GM23338 (cell line): ENCODE measurements at regions not wholly inside any gene's neighbourhood (a gene's known extent, or its start where the extent isn't known, plus 50 kb on each side); places are given as distances from the start of the nearest gene placed in this dataset.

Experiments
- ATAC-seq: fragments of 200-7000 bp; cut with Tn5 transposase; 3 replicates; pipeline ENCODE4 v1.9.1; 2020
- DNase-seq: peaks from one replicate; pipeline ENCODE4 v3.0.0-alpha.2; 2015; ENCODE audit warnings: low spot score
- H2AFZ ChIP-seq: fragments of 200-600 bp; sonication (generic); 2 replicates; pipeline ENCODE4 v1.8.0; 2016; ENCODE audit warnings: antibody characterized with exemption, mild to moderate bottlenecking, moderate library complexity
- H3F3A ChIP-seq: fragments of 200-600 bp; sonication (generic); replicated peaks from 2 replicates; pipeline ENCODE4 v1.8.0; 2017; ENCODE audit warnings: antibody characterized with exemption, mixed run types, low read depth
- H3K27ac ChIP-seq: fragments of 200-600 bp; sonication (generic); 2 replicates; pipeline ENCODE4 v1.6.1; 2016; ENCODE audit warnings: low read depth
- H3K27me3 ChIP-seq: fragments of 200-600 bp; sonication (generic); 2 replicates; pipeline ENCODE4 v1.8.0; 2016; ENCODE audit warnings: mild to moderate bottlenecking, mixed run types, moderate library complexity; ENCODE audit not compliant: insufficient read depth
- H3K36me3 ChIP-seq: fragments of 200-600 bp; sonication (generic); 2 replicates; pipeline ENCODE4 v1.8.0; 2016; ENCODE audit warnings: mild to moderate bottlenecking; ENCODE audit not compliant: insufficient read depth
- H3K4me1 ChIP-seq: fragments of 200-600 bp; sonication (generic); 2 replicates; pipeline ENCODE4 v1.8.0; 2016; ENCODE audit warnings: mild to moderate bottlenecking, moderate library complexity; ENCODE audit not compliant: insufficient read depth
- H3K4me2 ChIP-seq: fragments of 200-600 bp; sonication (generic); 2 replicates; pipeline ENCODE4 v1.7.1; 2017; ENCODE audit warnings: mixed run types
- H3K4me3 ChIP-seq: fragments of 200-600 bp; sonication (generic); 2 replicates; pipeline ENCODE4 v1.6.1; 2016; ENCODE audit warnings: mixed run types
- H3K79me2 ChIP-seq: fragments of 200-600 bp; sonication (generic); replicated peaks from 2 replicates; pipeline ENCODE4 v1.8.0; 2017; ENCODE audit warnings: mild to moderate bottlenecking; ENCODE audit not compliant: insufficient read depth
- H3K9me2 ChIP-seq: fragments of 200-600 bp; sonication (generic); 2 replicates; pipeline ENCODE4 v1.8.0; 2017; ENCODE audit not compliant: insufficient read depth
- H4K20me1 ChIP-seq: fragments of 200-600 bp; sonication (generic); replicated peaks from 2 replicates; pipeline ENCODE4 v1.8.0; 2017; ENCODE audit warnings: mild to moderate bottlenecking; ENCODE audit not compliant: insufficient read depth
- H3K27ac Mint-ChIP-seq: 2 replicates; pipeline ENCODE4 v1.8.0; 2020; ENCODE audit warnings: inconsistent platforms, mild to moderate bottlenecking, moderate library complexity, mixed read lengths
- H3K27me3 Mint-ChIP-seq: 3 replicates; pipeline ENCODE4 v1.8.0; 2022; ENCODE audit warnings: low read depth, mild to moderate bottlenecking, moderate library complexity, mixed read lengths, inconsistent platforms; ENCODE audit not compliant: insufficient read depth, poor library complexity
- H3K36me3 Mint-ChIP-seq: 3 replicates; pipeline ENCODE4 v1.8.0; 2021; ENCODE audit warnings: low read depth, mild to moderate bottlenecking, inconsistent platforms, moderate library complexity, mixed read lengths
- H3K4me1 Mint-ChIP-seq: 3 replicates; pipeline ENCODE4 v1.8.0; 2020; ENCODE audit warnings: mild to moderate bottlenecking, inconsistent platforms, mixed read lengths
- H3K4me3 Mint-ChIP-seq: 3 replicates; pipeline ENCODE4 v1.8.0; 2021; ENCODE audit warnings: moderate library complexity, mild to moderate bottlenecking, inconsistent platforms, mixed read lengths
- H3K9me3 Mint-ChIP-seq: 3 replicates; pipeline ENCODE4 v1.8.0; 2020; ENCODE audit warnings: moderate library complexity, mild to moderate bottlenecking, inconsistent platforms, mixed read lengths
- CREB1 ChIP-seq: fragments of 250-450 bp; sonication (Bioruptor Pico); IDR thresholded peaks from 2 replicates; pipeline ENCODE4 v1.5.0; 2020; ENCODE audit warnings: low read depth, mild to moderate bottlenecking, moderate library complexity
- EZH2 ChIP-seq: fragments of 200-600 bp; sonication (generic); IDR thresholded peaks from one replicate; pipeline ENCODE4 v1.8.0; 2017; ENCODE audit warnings: antibody characterized with exemption, mild to moderate bottlenecking, low read depth; ENCODE audit not compliant: unreplicated experiment
- EZH2phosphoT487 ChIP-seq: fragments of 200-600 bp; sonication (generic); IDR thresholded peaks from one replicate; pipeline ENCODE4 v1.8.1; 2018; ENCODE audit warnings: antibody characterized with exemption; ENCODE audit not compliant: unreplicated experiment
- JUNB ChIP-seq: IDR thresholded peaks from one replicate; pipeline ENCODE4 v1.6.1; 2016; ENCODE audit warnings: antibody characterized with exemption; ENCODE audit not compliant: unreplicated experiment
- POLR2AphosphoS5 ChIP-seq: IDR thresholded peaks from 2 replicates; pipeline ENCODE4 v1.6.1; 2016; ENCODE audit warnings: antibody characterized with exemption, low read depth
- STAT1 ChIP-seq: IDR thresholded peaks from one replicate; pipeline ENCODE4 v1.6.1; 2016; ENCODE audit warnings: antibody characterized with exemption; ENCODE audit not compliant: unreplicated experiment
- ZNF114 ChIP-seq: fragments of 250-450 bp; sonication (Bioruptor Pico); IDR thresholded peaks from 2 replicates; pipeline ENCODE4 v1.5.0; 2020; ENCODE audit warnings: mild to moderate bottlenecking, moderate library complexity
- ZNF331 ChIP-seq: fragments of 250-450 bp; sonication (Bioruptor Pico); IDR thresholded peaks from 2 replicates; pipeline ENCODE4 v1.5.0; 2020; ENCODE audit warnings: low read depth, mild to moderate bottlenecking, moderate library complexity
- TF ChIP-seq, protein P1 (sequence below): IDR thresholded peaks from 2 replicates; pipeline ENCODE4 v1.6.1; 2016; ENCODE audit warnings: antibody characterized with exemption
- TF ChIP-seq, protein P2 (sequence below): fragments of 250-450 bp; sonication (Bioruptor Pico); IDR thresholded peaks from 2 replicates; pipeline ENCODE4 v1.5.0; 2020; ENCODE audit warnings: mild to moderate bottlenecking, moderate library complexity
- TF ChIP-seq, protein P3 (sequence below): IDR thresholded peaks from one replicate; pipeline ENCODE4 v1.6.1; 2018; ENCODE audit warnings: antibody characterized with exemption; ENCODE audit not compliant: unreplicated experiment

DNA sequence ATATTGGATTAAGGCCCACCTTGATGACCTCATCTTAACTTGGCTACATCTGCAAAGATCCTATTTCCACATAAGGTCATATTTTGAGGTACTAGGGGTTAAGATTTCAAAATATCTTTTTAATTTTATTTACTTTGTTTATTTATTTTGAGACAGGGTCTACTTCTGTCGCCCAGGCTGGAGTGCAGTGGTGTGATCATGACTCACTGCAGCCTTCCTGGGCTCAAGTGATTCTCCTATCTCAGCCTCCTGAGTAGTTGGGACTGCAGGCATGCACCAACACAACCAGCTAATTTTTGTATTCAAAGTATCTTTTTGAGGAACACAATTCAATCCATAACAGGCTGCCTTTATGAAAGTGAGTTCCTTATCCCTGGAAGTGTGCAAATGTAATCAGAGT lies 212.3 kb downstream of the PALM2AKAP2 start:
- Histone ChIP-seq H3K9me2 (peaks cover 11% of the 10 kb centered on the region; the same call in 1 of the 2 replicates), H3K4me2 (no peak overlapping the region), H3K4me1 (peaks cover 3% of the 10 kb centered on the region; the same call in 1 of the 2 replicates), H3K27me3 (no peaks in the 10 kb centered on the region), H3K4me3 (no peak overlapping the region), H2AFZ (no peak overlapping the region), H3K79me2 (no peaks in the 10 kb centered on the region), H3K36me3 (no peaks in the 10 kb centered on the region), H3K27ac (no peak overlapping the region), H4K20me1 (no peaks in the 10 kb centered on the region), H3F3A (no peaks in the 10 kb centered on the region)
- TF ChIP-seq POLR2AphosphoS5 = no peak
- no peak for TF ChIP-seq EZH2phosphoT487
- TF ChIP-seq CREB1 (CRISPR knock-in tag) = no peak
- no peak for TF ChIP-seq STAT1
- TF ChIP-seq ZNF331 (CRISPR knock-in tag) = no peak
- no peak for TF ChIP-seq ZNF114 (CRISPR knock-in tag)
- no peak for TF ChIP-seq EZH2
- ATAC-seq (no peak), DNase-seq (no peak)
- Mint-ChIP-seq H3K9me3 (peaks cover 9% of the 10 kb centered on the region), H3K27me3 (peaks cover 3% of the 10 kb centered on the region), H3K27ac (no peak overlapping the region), H3K4me3 (no peak overlapping the region), H3K36me3 (peaks cover 22% of the 10 kb centered on the region), H3K4me1 (peaks cover 6% of the 10 kb centered on the region; the same call in 2 of the 3 replicates)

DNA sequence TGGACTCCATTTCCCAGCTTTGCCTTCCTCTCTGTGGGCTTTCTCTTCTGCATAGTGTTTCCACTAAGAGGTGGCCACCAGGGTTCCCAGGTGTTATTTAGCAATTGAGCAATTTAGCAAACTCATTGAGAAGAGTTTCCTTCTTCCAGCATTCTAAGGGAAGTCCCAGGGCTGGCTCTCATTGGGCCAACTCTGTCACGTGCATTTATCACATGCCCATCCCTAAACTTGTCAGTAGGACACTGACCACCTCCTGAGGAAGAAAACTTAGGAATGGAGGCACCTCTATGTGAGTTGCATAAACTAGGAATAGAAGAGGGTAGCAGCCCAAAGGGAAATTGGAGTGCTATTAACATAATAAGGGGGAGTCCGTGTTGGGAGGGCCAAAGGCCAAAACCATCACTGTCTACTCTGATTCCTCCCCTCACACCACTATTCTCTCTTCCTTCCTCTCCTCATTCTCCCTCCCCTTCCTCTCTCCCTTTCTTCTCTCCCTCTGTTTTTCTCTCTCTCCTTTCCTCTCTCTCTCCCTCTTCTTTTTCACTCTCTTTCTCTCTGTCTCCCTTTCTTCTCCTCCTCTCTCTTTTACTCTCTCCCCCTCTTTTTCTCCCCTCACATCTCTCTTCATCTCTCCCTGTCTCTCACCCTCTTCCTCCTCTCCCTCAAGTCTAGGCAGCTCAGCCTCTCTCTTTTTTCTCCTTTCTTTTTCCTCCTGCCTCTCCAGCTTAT lies 213.4 kb downstream of the PALM2AKAP2 start:
- H3K4me3 ChIP-seq = no peak overlapping the region
- H3K27me3 Mint-ChIP-seq = peaks cover 3% of the 10 kb centered on the region
- no peaks in the 10 kb centered on the region for H3K79me2 ChIP-seq
- no peaks in the 10 kb centered on the region for H3K27me3 ChIP-seq
- TF ChIP-seq, protein P1, sequence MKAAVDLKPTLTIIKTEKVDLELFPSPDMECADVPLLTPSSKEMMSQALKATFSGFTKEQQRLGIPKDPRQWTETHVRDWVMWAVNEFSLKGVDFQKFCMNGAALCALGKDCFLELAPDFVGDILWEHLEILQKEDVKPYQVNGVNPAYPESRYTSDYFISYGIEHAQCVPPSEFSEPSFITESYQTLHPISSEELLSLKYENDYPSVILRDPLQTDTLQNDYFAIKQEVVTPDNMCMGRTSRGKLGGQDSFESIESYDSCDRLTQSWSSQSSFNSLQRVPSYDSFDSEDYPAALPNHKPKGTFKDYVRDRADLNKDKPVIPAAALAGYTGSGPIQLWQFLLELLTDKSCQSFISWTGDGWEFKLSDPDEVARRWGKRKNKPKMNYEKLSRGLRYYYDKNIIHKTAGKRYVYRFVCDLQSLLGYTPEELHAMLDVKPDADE = no peak
- no peak for TF ChIP-seq ZNF114 (CRISPR knock-in tag)
- TF ChIP-seq, protein P2, sequence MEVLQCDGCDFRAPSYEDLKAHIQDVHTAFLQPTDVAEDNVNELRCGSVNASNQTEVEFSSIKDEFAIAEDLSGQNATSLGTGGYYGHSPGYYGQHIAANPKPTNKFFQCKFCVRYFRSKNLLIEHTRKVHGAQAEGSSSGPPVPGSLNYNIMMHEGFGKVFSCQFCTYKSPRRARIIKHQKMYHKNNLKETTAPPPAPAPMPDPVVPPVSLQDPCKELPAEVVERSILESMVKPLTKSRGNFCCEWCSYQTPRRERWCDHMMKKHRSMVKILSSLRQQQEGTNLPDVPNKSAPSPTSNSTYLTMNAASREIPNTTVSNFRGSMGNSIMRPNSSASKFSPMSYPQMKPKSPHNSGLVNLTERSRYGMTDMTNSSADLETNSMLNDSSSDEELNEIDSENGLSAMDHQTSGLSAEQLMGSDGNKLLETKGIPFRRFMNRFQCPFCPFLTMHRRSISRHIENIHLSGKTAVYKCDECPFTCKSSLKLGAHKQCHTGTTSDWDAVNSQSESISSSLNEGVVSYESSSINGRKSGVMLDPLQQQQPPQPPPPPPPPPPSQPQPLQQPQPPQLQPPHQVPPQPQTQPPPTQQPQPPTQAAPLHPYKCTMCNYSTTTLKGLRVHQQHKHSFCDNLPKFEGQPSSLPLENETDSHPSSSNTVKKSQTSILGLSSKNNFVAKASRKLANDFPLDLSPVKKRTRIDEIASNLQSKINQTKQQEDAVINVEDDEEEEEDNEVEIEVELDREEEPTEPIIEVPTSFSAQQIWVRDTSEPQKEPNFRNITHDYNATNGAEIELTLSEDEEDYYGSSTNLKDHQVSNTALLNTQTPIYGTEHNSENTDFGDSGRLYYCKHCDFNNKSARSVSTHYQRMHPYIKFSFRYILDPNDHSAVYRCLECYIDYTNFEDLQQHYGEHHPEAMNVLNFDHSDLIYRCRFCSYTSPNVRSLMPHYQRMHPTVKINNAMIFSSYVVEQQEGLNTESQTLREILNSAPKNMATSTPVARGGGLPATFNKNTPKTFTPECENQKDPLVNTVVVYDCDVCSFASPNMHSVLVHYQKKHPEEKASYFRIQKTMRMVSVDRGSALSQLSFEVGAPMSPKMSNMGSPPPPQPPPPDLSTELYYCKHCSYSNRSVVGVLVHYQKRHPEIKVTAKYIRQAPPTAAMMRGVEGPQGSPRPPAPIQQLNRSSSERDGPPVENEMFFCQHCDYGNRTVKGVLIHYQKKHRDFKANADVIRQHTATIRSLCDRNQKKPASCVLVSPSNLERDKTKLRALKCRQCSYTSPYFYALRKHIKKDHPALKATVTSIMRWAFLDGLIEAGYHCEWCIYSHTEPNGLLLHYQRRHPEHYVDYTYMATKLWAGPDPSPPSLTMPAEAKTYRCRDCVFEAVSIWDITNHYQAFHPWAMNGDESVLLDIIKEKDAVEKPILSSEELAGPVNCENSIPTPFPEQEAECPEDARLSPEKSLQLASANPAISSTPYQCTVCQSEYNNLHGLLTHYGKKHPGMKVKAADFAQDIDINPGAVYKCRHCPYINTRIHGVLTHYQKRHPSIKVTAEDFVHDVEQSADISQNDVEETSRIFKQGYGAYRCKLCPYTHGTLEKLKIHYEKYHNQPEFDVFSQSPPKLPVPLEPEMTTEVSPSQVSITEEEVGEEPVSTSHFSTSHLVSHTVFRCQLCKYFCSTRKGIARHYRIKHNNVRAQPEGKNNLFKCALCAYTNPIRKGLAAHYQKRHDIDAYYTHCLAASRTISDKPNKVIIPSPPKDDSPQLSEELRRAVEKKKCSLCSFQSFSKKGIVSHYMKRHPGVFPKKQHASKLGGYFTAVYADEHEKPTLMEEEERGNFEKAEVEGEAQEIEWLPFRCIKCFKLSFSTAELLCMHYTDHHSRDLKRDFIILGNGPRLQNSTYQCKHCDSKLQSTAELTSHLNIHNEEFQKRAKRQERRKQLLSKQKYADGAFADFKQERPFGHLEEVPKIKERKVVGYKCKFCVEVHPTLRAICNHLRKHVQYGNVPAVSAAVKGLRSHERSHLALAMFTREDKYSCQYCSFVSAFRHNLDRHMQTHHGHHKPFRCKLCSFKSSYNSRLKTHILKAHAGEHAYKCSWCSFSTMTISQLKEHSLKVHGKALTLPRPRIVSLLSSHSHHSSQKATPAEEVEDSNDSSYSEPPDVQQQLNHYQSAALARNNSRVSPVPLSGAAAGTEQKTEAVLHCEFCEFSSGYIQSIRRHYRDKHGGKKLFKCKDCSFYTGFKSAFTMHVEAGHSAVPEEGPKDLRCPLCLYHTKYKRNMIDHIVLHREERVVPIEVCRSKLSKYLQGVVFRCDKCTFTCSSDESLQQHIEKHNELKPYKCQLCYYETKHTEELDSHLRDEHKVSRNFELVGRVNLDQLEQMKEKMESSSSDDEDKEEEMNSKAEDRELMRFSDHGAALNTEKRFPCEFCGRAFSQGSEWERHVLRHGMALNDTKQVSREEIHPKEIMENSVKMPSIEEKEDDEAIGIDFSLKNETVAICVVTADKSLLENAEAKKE = no peak
- TF ChIP-seq JUNB = no peak
- TF ChIP-seq, protein P3, sequence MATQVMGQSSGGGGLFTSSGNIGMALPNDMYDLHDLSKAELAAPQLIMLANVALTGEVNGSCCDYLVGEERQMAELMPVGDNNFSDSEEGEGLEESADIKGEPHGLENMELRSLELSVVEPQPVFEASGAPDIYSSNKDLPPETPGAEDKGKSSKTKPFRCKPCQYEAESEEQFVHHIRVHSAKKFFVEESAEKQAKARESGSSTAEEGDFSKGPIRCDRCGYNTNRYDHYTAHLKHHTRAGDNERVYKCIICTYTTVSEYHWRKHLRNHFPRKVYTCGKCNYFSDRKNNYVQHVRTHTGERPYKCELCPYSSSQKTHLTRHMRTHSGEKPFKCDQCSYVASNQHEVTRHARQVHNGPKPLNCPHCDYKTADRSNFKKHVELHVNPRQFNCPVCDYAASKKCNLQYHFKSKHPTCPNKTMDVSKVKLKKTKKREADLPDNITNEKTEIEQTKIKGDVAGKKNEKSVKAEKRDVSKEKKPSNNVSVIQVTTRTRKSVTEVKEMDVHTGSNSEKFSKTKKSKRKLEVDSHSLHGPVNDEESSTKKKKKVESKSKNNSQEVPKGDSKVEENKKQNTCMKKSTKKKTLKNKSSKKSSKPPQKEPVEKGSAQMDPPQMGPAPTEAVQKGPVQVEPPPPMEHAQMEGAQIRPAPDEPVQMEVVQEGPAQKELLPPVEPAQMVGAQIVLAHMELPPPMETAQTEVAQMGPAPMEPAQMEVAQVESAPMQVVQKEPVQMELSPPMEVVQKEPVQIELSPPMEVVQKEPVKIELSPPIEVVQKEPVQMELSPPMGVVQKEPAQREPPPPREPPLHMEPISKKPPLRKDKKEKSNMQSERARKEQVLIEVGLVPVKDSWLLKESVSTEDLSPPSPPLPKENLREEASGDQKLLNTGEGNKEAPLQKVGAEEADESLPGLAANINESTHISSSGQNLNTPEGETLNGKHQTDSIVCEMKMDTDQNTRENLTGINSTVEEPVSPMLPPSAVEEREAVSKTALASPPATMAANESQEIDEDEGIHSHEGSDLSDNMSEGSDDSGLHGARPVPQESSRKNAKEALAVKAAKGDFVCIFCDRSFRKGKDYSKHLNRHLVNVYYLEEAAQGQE = no peak
- no peak for TF ChIP-seq STAT1
- TF ChIP-seq EZH2 = no peak
- DNase-seq (no peak), ATAC-seq (no peak)
- H3K9me3 Mint-ChIP-seq = peaks cover 9% of the 10 kb centered on the region
- no peaks in the 10 kb centered on the region for H3K36me3 ChIP-seq
- peaks cover 6% of the 10 kb centered on the region; the same call in 2 of the 3 replicates for H3K4me1 Mint-ChIP-seq
- H4K20me1 ChIP-seq = no peaks in the 10 kb centered on the region
- peaks cover 19% of the 10 kb centered on the region for H3K36me3 Mint-ChIP-seq
- H3K4me2 ChIP-seq = no peak overlapping the region
- H3K27ac ChIP-seq = no peak overlapping the region
- H3F3A ChIP-seq = no peaks in the 10 kb centered on the region
- H2AFZ ChIP-seq = no peak overlapping the region
- peaks cover 11% of the 10 kb centered on the region; the same call in 1 of the 2 replicates for H3K9me2 ChIP-seq
- no peak overlapping the region for H3K4me3 Mint-ChIP-seq
- H3K27ac Mint-ChIP-seq = no peak overlapping the region
- peaks cover 3% of the 10 kb centered on the region; the same call in 1 of the 2 replicates for H3K4me1 ChIP-seq
